ENCODE measurements at regions not wholly inside any gene's neighbourhood (a gene's known extent, or its start where the extent isn't known, plus 50 kb on each side); places are given as distances from the start of the nearest gene placed in this dataset.

GRCh38 chr3:106678657-106679390 is 698.4 kb upstream of the CCDC54 start:
- WGBS, 2 experiments (ENCODE audit: insufficient coverage in 2 of 2) = 86 to 100% methylated on average over 2 to 4 of the region's 12 CpGs
- H3K9me3 ChIP-seq (ENCODE audit: control insufficient read depth, low read length) = no peaks in the 10 kb centered on the region
- H3K4me3 ChIP-seq (ENCODE audit: extremely low read depth, insufficient read depth, low read length, poor library complexity, severe bottlenecking) = no peak overlapping the region
- no peak overlapping the region for H3K27ac ChIP-seq (ENCODE audit: low read depth, low read length, severe bottlenecking)
- H3K36me3 ChIP-seq (ENCODE audit: control insufficient read depth, insufficient read depth, low read length) = no peaks in the 10 kb centered on the region
- no peaks in the 10 kb centered on the region for H3K4me1 ChIP-seq (ENCODE audit: control insufficient read depth, insufficient read depth, low read length, poor library complexity, severe bottlenecking)

GRCh38 chr3:106683953-106684620 is 693.2 kb upstream of the CCDC54 start:
- Histone ChIP-seq H3K4me1 (ENCODE audit: control insufficient read depth, insufficient read depth, low read length, poor library complexity, severe bottlenecking) (no peaks in the 10 kb centered on the region), H3K4me3 (ENCODE audit: extremely low read depth, insufficient read depth, low read length, poor library complexity, severe bottlenecking) (no peak overlapping the region), H3K36me3 (ENCODE audit: control insufficient read depth, insufficient read depth, low read length) (no peaks in the 10 kb centered on the region), H3K9me3 (ENCODE audit: control insufficient read depth, low read length) (no peaks in the 10 kb centered on the region), H3K27ac (ENCODE audit: low read depth, low read length, severe bottlenecking) (no peak overlapping the region)

DNA sequence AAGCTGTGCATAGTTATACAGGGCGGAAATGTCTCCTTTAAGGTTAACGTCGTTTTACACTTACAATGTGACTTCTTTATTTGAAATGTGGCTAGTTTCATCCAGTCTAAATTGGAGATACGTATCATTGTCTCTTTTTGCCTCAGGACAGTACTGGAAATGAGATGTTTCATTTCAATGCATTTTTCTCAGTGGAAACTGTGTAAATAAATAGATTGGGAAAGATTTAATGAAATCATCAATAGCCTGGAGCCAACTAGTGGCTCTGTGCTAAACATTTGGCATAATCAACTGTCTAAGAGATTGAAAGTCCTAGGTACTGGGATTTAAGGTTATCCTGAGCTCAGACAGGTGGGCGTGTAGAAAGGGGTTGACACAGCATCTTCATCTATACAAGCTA is 691.5 kb upstream of the CCDC54 start:
- Histone ChIP-seq H3K27ac (ENCODE audit: low read depth, low read length, severe bottlenecking) (no peak overlapping the region), H3K9me3 (ENCODE audit: control insufficient read depth, low read length) (no peaks in the 10 kb centered on the region), H3K36me3 (ENCODE audit: control insufficient read depth, insufficient read depth, low read length) (no peaks in the 10 kb centered on the region), H3K4me1 (ENCODE audit: control insufficient read depth, insufficient read depth, low read length, poor library complexity, severe bottlenecking) (no peaks in the 10 kb centered on the region), H3K4me3 (ENCODE audit: extremely low read depth, insufficient read depth, low read length, poor library complexity, severe bottlenecking) (no peak overlapping the region)
- WGBS, 2 experiments (ENCODE audit: insufficient coverage in 2 of 2) = 90 to 92% methylated on average over 2 to 4 of the region's 5 CpGs

- Histone ChIP-seq H3K4me1 (ENCODE audit: control insufficient read depth, insufficient read depth, low read length, poor library complexity, severe bottlenecking) (no peaks in the 10 kb centered on the region), H3K36me3 (ENCODE audit: control insufficient read depth, insufficient read depth, low read length) (no peaks in the 10 kb centered on the region), H3K27ac (ENCODE audit: low read depth, low read length, severe bottlenecking) (no peak overlapping the region), H3K4me3 (ENCODE audit: extremely low read depth, insufficient read depth, low read length, poor library complexity, severe bottlenecking) (no peak overlapping the region), H3K9me3 (ENCODE audit: control insufficient read depth, low read length) (no peaks in the 10 kb centered on the region)
- no CpG with 5 or more reads among the region's 3 CpGs for WGBS, 2 experiments (ENCODE audit: insufficient coverage in 2 of 2)
Measured at GRCh38 chr3:106687905-106688304, 689.3 kb upstream of the CCDC54 start.

- H3K27ac ChIP-seq (ENCODE audit: low read depth, low read length, severe bottlenecking) = no peak overlapping the region
- H3K4me1 ChIP-seq (ENCODE audit: control insufficient read depth, insufficient read depth, low read length, poor library complexity, severe bottlenecking) = no peaks in the 10 kb centered on the region
- no peaks in the 10 kb centered on the region for H3K36me3 ChIP-seq (ENCODE audit: control insufficient read depth, insufficient read depth, low read length)
- no peak overlapping the region for H3K4me3 ChIP-seq (ENCODE audit: extremely low read depth, insufficient read depth, low read length, poor library complexity, severe bottlenecking)
- no peaks in the 10 kb centered on the region for H3K9me3 ChIP-seq (ENCODE audit: control insufficient read depth, low read length)
- no CpG with 5 or more reads among the region's 2 CpGs for WGBS, 2 experiments (ENCODE audit: insufficient coverage in 2 of 2)
Measured at GRCh38 chr3:106688464-106688863, 688.8 kb upstream of the CCDC54 start.

DNA sequence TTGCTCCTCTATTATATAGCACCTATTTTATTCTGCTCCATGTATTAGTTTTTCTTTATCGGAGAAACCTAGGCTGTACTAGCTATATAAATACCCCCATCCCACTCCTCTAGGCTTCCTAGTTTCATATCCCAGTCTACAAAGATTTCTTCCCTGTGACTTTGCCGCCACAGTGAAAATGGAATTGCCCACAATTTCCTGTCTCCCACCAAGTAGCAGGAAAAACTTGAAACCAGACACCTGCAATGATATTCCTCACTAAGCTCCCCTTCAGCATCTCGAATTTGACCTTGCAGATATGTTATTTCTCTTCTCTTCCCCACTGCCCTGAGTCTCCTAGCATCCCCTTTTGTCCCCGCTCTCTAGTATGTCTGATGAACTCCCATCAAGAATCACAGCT is 685.8 kb upstream of the CCDC54 start:
- WGBS, 2 experiments (ENCODE audit: insufficient coverage in 2 of 2) = 91 to 94% methylated on average over 2 to 4 of the region's 4 CpGs

DNA sequence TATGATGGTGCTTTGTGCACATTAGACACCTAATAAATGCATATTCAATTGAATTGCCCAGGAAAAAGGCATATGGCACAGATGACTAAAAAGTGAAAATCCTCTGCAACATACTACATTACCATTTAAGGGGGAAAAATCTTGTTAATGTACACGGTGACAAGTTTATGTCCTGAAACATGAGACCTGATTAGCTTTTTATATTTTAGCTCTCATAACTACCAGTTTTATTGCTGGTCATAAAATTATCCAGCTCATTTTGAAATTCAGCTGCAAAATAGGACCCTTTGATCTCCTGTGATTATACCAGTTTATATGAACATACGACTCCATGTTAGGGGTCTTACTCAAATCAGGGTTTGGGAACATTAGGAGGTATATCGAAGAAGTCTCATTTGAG is 684.6 kb upstream of the CCDC54 start:
- no peaks in the 10 kb centered on the region for H3K4me1 ChIP-seq (ENCODE audit: control insufficient read depth, insufficient read depth, low read length, poor library complexity, severe bottlenecking)
- H3K9me3 ChIP-seq (ENCODE audit: control insufficient read depth, low read length) = no peaks in the 10 kb centered on the region
- no peak overlapping the region for H3K4me3 ChIP-seq (ENCODE audit: extremely low read depth, insufficient read depth, low read length, poor library complexity, severe bottlenecking)
- H3K27ac ChIP-seq (ENCODE audit: low read depth, low read length, severe bottlenecking) = no peak overlapping the region
- 90 to 92% methylated on average over 1 to 2 of the region's 3 CpGs for WGBS, 2 experiments (ENCODE audit: insufficient coverage in 2 of 2)
- H3K36me3 ChIP-seq (ENCODE audit: control insufficient read depth, insufficient read depth, low read length) = no peaks in the 10 kb centered on the region

More for the DNA sequence above, 685.8 kb upstream of the CCDC54 start:
- Histone ChIP-seq H3K36me3 (ENCODE audit: control insufficient read depth, insufficient read depth, low read length) (no peaks in the 10 kb centered on the region), H3K27ac (ENCODE audit: low read depth, low read length, severe bottlenecking) (no peak overlapping the region), H3K9me3 (ENCODE audit: control insufficient read depth, low read length) (no peaks in the 10 kb centered on the region), H3K4me1 (ENCODE audit: control insufficient read depth, insufficient read depth, low read length, poor library complexity, severe bottlenecking) (no peaks in the 10 kb centered on the region), H3K4me3 (ENCODE audit: extremely low read depth, insufficient read depth, low read length, poor library complexity, severe bottlenecking) (no peak overlapping the region)

GRCh38 chr3:106699122-106699521 is 678.1 kb upstream of the CCDC54 start:
- Histone ChIP-seq H3K27ac (ENCODE audit: low read depth, low read length, severe bottlenecking) (no peak overlapping the region), H3K4me3 (ENCODE audit: extremely low read depth, insufficient read depth, low read length, poor library complexity, severe bottlenecking) (no peak overlapping the region)

GRCh38 chr3:106700981-106701380 is 676.3 kb upstream of the CCDC54 start:
- no CpG with 5 or more reads among the region's 1 CpG for WGBS, 2 experiments (ENCODE audit: insufficient coverage in 2 of 2)

More at GRCh38 chr3:106699122-106699521, 678.1 kb upstream of the CCDC54 start:
- no peaks in the 10 kb centered on the region for H3K9me3 ChIP-seq (ENCODE audit: control insufficient read depth, low read length)
- H3K4me1 ChIP-seq (ENCODE audit: control insufficient read depth, insufficient read depth, low read length, poor library complexity, severe bottlenecking) = no peaks in the 10 kb centered on the region
- 92 to 100% methylated on average over 4 of the region's 5 CpGs for WGBS, 2 experiments (ENCODE audit: insufficient coverage in 2 of 2)
- no peaks in the 10 kb centered on the region for H3K36me3 ChIP-seq (ENCODE audit: control insufficient read depth, insufficient read depth, low read length)

GRCh38 chr3:106703524-106703923 is 673.7 kb upstream of the CCDC54 start:
- no peak overlapping the region for H3K27ac ChIP-seq (ENCODE audit: low read depth, low read length, severe bottlenecking)
- WGBS, 2 experiments (ENCODE audit: insufficient coverage in 2 of 2) = no CpG with 5 or more reads among the region's 2 CpGs
- no peaks in the 10 kb centered on the region for H3K4me1 ChIP-seq (ENCODE audit: control insufficient read depth, insufficient read depth, low read length, poor library complexity, severe bottlenecking)
- no peak overlapping the region for H3K4me3 ChIP-seq (ENCODE audit: extremely low read depth, insufficient read depth, low read length, poor library complexity, severe bottlenecking)
- no peaks in the 10 kb centered on the region for H3K9me3 ChIP-seq (ENCODE audit: control insufficient read depth, low read length)
- H3K36me3 ChIP-seq (ENCODE audit: control insufficient read depth, insufficient read depth, low read length) = no peaks in the 10 kb centered on the region

More at GRCh38 chr3:106700981-106701380, 676.3 kb upstream of the CCDC54 start:
- no peaks in the 10 kb centered on the region for H3K4me1 ChIP-seq (ENCODE audit: control insufficient read depth, insufficient read depth, low read length, poor library complexity, severe bottlenecking)
- H3K27ac ChIP-seq (ENCODE audit: low read depth, low read length, severe bottlenecking) = no peak overlapping the region
- H3K9me3 ChIP-seq (ENCODE audit: control insufficient read depth, low read length) = no peaks in the 10 kb centered on the region
- no peak overlapping the region for H3K4me3 ChIP-seq (ENCODE audit: extremely low read depth, insufficient read depth, low read length, poor library complexity, severe bottlenecking)
- no peaks in the 10 kb centered on the region for H3K36me3 ChIP-seq (ENCODE audit: control insufficient read depth, insufficient read depth, low read length)

DNA sequence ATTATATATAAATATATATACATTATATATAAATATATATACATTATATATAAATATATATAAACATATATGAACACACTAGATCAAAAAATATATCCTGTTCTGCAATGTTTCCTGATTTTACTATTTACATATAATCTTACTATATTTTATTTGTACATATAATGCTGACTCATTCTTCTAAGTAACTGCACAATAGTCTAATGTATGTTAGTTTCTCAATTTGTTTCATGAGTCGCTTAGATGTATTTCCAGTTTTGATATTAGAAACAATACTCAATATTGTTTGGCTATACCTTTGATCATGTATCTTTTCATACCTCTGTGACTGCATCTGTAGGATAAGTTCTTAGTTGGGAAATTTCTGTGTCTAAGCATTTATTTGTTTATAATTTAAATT is 669.9 kb upstream of the CCDC54 start:
- H3K36me3 ChIP-seq (ENCODE audit: control insufficient read depth, insufficient read depth, low read length) = no peaks in the 10 kb centered on the region
- WGBS, 2 experiments (ENCODE audit: insufficient coverage in 2 of 2) = no CpG with 5 or more reads among the region's 1 CpG

More for the DNA sequence above, 669.9 kb upstream of the CCDC54 start:
- H3K4me1 ChIP-seq (ENCODE audit: control insufficient read depth, insufficient read depth, low read length, poor library complexity, severe bottlenecking) = no peaks in the 10 kb centered on the region
- no peak overlapping the region for H3K27ac ChIP-seq (ENCODE audit: low read depth, low read length, severe bottlenecking)
- no peak overlapping the region for H3K4me3 ChIP-seq (ENCODE audit: extremely low read depth, insufficient read depth, low read length, poor library complexity, severe bottlenecking)
- H3K9me3 ChIP-seq (ENCODE audit: control insufficient read depth, low read length) = no peaks in the 10 kb centered on the region
